ENCODE measurements at regions not wholly inside any gene's neighbourhood (a gene's known extent, or its start where the extent isn't known, plus 50 kb on each side); places are given as distances from the start of the nearest gene placed in this dataset.

DNA sequence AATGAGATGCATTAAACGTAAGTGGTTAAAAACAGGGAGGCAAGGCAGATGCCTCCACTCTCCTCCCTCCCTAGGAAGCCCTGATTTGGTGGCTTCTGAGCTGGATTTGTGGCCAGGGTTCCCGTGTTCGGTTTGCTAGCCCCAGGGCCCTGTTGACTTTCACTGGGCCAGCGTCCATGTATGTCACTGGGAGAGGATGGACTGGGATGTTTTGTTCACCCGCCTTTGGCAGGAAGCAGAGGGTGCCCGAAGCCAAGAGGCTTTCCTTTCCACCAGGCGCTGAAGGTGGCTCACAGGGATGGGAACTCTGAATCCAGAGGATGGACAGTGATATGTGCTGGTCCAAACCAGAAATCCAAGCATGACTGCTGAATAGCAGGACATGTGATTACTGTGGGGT is 146.6 kb downstream of the CSNK2A3 start:
- Histone ChIP-seq H3K79me2 (ENCODE audit: control insufficient read depth, insufficient read depth, low read length) (no peaks in the 10 kb centered on the region), H3K4me1 (ENCODE audit: control insufficient read depth, extremely low read depth, insufficient read depth, low read length) (no peaks in the 10 kb centered on the region), H3K9me3 (replicated peaks; ENCODE audit: control insufficient read depth, insufficient read depth, low read length) (no peaks in the 10 kb centered on the region), H3K27ac (ENCODE audit: insufficient read depth, low read depth, low read length) (no peak overlapping the region), H3K4me2 (ENCODE audit: insufficient read depth, low read length) (no peak overlapping the region), H2AFZ (ENCODE audit: low read depth, low read length) (no peak overlapping the region), H3K36me3 (ENCODE audit: control insufficient read depth in 2 of 2, extremely low read depth in 1 of 2, insufficient read depth in 2 of 2, low read length in 2 of 2) (no peaks in the 10 kb centered on the region), H3K4me3 (replicated peaks in 1 of 3; ENCODE audit: insufficient read depth in 1 of 3, low read depth in 1 of 3, low read length in 3 of 3) (no peak overlapping the region), H3K9ac (replicated peaks; ENCODE audit: extremely low read depth, insufficient read depth, low read length) (no peak overlapping the region), H4K20me1 (replicated peaks; ENCODE audit: control insufficient read depth, extremely low read depth, insufficient read depth, low read length) (no peaks in the 10 kb centered on the region), H3K27me3 (ENCODE audit: control insufficient read depth in 2 of 2, insufficient read depth in 2 of 2, low read length in 2 of 2) (no peaks in the 10 kb centered on the region), H3K9me1 (replicated peaks; ENCODE audit: control insufficient read depth, extremely low read depth, insufficient read depth, low read length) (no peaks in the 10 kb centered on the region)
- FAIRE-seq (no peak), DNase-seq (ENCODE audit: low read depth, low spot score) (no peak)
- ChIA-PET POLR2A (no interaction called here), CTCF (no interaction called here)
- dilution Hi-C loops (cut with MboI; ENCODE audit: extremely low pct_ligation_motif_present, low sequenced_read_pairs), result no loop called here
- no TSS peak for BruUV-seq (replicated peaks)
- intact Hi-C loops (cut with micrococcal nuclease), result no loop called here
- TF ChIP-seq POLR2AphosphoS5 (IDR thresholded peaks at IDR 0.05; ENCODE audit: insufficient read depth, low read depth, low read length) (no peak), GATA2 (IDR thresholded peaks at IDR 0.05; ENCODE audit: insufficient read depth, insufficient read length, low read depth, low read length) (no peak), FOS (IDR thresholded peaks at IDR 0.05; ENCODE audit: borderline replicate concordance, insufficient read depth, low read length) (no peak), JUN (IDR thresholded peaks at IDR 0.05; ENCODE audit: borderline replicate concordance, insufficient read depth, insufficient read length, low read depth) (no peak), EZH2 (IDR thresholded peaks at IDR 0.05; ENCODE audit: borderline replicate concordance, low read depth, low read length, severe bottlenecking) (no peak), POLR2A (IDR thresholded peaks at IDR 0.05; ENCODE audit: low read depth, low read length) (no peak), MYC (IDR thresholded peaks at IDR 0.05; ENCODE audit: low read depth, low read length) (no peak)
- TF ChIP-seq, protein P1, sequence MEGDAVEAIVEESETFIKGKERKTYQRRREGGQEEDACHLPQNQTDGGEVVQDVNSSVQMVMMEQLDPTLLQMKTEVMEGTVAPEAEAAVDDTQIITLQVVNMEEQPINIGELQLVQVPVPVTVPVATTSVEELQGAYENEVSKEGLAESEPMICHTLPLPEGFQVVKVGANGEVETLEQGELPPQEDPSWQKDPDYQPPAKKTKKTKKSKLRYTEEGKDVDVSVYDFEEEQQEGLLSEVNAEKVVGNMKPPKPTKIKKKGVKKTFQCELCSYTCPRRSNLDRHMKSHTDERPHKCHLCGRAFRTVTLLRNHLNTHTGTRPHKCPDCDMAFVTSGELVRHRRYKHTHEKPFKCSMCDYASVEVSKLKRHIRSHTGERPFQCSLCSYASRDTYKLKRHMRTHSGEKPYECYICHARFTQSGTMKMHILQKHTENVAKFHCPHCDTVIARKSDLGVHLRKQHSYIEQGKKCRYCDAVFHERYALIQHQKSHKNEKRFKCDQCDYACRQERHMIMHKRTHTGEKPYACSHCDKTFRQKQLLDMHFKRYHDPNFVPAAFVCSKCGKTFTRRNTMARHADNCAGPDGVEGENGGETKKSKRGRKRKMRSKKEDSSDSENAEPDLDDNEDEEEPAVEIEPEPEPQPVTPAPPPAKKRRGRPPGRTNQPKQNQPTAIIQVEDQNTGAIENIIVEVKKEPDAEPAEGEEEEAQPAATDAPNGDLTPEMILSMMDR (IDR thresholded peaks at IDR 0.05; ENCODE audit: extremely low read depth in 1 of 2, insufficient read depth in 1 of 2, low read depth in 1 of 2, low read length in 2 of 2), result no peak
- TF ChIP-seq, protein P2, sequence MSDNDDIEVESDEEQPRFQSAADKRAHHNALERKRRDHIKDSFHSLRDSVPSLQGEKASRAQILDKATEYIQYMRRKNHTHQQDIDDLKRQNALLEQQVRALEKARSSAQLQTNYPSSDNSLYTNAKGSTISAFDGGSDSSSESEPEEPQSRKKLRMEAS (IDR thresholded peaks at IDR 0.05; ENCODE audit: insufficient read depth, insufficient read length), result no peak
